ENCODE measurements at regions not wholly inside any gene's neighbourhood (a gene's known extent, or its start where the extent isn't known, plus 50 kb on each side); places are given as distances from the start of the nearest gene placed in this dataset.
"Not testable (repeated sequence)": the region's sequence is repeated elsewhere in the genome, so short reads cannot be mapped to it uniquely, and the experiment has no call there.

DNA sequence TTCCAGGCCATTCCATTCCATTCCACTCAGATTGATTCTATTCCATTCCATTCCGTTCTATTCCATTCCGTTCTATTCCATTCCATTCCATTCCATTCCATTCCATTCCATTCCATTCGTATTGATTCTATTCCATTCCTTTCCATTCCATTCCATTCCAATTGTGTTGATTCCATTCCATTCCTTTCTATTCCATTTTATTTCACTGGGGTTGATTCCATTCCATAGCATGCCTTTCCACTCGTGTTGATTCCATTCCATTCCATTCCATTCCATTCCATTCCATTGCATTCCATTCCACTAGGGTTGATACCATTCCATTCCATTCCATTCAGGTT, 1142.3 kb downstream of the RPIA start:
- no peak for DNase-seq (ENCODE audit: low read depth)

- no peak for DNase-seq (ENCODE audit: low read depth)
Measured at GRCh38 chr2:89834306-89834705, 1142.8 kb downstream of the RPIA start.

- not testable (repeated sequence) for DNase-seq (ENCODE audit: low read depth)
Measured at GRCh38 chr2:89836326-89836725, 1144.9 kb downstream of the RPIA start.

DNA sequence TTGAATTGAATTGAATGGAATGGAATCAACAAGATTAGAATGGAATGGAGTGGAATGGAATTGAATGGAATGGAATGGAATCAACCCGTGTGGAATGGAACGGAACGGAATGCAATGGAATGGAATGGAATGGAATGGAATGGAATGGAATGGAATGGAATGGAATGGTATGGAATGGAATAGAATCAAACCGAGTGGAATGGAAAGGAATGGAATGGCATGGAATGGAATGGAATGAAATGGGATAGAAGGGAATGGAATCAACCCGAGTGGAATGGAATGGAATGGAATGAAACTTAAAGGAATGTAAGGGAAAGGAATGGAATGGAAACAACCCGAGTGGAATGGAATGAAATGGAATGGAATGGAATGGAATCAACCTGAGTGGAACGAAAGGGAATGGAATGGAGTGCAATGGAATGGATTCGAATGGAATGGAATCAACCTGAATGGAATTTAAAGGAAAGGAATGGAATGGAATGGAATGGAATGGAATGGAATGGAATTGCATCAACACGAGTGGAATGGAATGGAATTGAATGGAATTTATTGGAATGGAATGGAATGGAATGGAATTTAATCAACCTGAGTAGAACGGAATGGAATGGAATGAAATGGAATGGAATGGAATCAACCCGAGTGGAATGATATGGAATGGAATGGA, 1146.6 kb downstream of the RPIA start:
- DNase-seq (ENCODE audit: low read depth), result no peak

DNA sequence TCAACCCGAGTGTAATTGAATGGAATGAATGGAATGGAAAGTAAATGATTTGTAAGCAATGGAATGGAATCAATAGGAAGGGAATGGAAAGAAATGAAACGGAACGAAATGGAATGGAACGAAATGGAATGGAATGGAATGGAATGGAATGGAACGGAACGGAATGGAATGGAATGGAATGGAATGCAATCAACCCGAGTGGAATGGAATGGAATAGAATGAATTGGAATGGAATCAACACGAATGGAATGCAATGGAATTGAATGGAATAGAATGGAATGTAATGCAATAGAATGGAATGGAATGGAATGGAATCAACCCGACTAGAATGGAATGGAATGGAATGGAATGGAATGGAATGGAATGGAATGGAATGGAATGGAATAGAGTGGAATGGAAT, 1148.7 kb downstream of the RPIA start:
- DNase-seq (ENCODE audit: low read depth), result not testable (repeated sequence)

DNA sequence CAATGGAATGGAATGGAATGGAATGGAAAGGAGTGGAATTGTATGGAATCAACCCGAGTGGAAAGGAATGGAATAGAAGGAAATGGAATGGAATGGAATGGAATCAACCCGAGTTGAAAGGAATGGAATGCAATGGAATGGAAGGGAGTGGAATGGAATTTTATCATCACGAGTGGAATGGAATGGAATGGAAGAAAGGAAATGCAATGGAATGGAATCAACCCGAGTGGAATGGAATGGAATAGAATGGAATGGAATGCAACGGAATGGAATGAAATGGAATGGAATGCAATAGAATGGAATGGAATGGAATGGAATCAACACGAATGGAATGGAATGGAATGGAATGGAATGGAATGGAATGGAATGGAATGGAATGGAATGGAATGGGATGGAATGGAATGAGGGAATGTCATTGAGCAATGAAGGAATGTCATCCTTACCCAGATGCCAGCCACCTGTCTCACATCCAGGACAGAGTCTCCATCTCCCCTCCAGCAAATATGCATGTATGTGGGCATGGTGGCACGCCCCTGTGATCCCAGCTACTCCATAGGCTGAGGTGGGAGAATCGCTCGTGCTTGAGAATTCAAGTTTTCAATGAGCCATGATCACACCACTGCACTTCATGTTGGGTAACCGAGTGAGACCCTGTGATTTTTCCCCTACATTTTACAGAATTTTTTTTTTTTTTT, 1149.5 kb downstream of the RPIA start:
- not testable (repeated sequence) for DNase-seq (ENCODE audit: low read depth)

DNA sequence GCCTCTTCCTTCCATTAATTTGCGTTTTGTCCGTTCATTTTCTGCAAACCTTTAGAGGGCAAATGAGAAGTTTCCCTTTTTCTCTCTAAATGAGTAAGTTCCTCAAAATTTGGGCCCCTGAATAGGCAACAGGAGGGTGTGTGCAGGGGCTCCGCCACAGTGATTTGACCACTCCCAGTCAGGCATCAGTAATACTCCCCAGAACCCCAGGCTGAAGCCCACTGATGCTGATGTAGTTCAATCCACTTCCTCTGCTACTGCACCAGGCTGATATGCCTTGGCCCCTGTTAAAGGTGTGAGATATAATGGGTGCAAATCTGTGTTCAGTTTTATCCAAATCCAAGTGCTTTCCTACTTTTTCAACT, 1150.0 kb downstream of the RPIA start:
- DNase-seq (ENCODE audit: low read depth), result no peak

- DNase-seq (ENCODE audit: low read depth), result no peak
Measured at GRCh38 chr2:89842180-89842908, 1150.9 kb downstream of the RPIA start.

DNA sequence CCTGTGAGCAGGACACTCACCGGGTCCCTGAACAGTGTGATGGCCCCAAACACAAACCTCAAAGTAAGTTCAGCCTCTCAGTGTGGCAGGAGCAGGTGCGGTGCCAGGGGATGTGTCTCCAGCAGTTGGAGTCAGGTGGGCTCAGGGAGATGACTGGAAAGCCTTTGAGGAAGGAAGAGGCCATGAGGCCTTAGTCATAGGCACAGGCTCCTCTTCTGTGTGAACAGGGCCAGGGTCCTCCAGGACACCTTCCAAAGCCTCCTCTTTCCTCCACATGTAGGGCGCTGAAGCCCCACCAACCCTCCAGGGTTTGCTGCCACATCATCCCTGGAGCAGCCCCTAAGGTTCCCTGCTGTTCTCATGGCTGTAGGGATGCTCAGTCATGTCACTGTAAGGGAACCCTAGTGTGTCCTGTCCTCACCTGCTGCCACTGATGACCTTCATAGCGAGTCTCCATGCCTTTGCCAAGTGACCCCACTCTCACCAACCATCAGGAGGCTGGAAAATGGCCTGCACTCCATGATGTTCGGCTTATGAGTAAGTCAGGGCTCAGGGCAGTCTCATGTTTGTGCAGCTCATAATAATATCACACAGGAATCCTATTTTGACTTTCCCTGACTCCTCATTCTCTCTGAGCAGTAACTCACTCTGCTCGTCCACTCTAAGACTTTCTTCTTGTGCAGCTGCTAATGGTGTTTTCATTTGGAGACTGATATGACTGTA, 1152.9 kb downstream of the RPIA start:
- no peak for DNase-seq (ENCODE audit: low read depth)

- no peak for DNase-seq (ENCODE audit: low read depth)
Measured at GRCh38 chr2:89845532-89845931, 1154.1 kb downstream of the RPIA start.

GRCh38 chr2:89848114-89848513, 1156.6 kb downstream of the RPIA start:
- DNase-seq (ENCODE audit: low read depth), result no peak

- DNase-seq (ENCODE audit: low read depth), result no peak
Measured at GRCh38 chr2:89848763-89849368, 1157.4 kb downstream of the RPIA start.

GRCh38 chr2:89849731-89850130, 1158.3 kb downstream of the RPIA start:
- DNase-seq (ENCODE audit: low read depth), result no peak

DNA sequence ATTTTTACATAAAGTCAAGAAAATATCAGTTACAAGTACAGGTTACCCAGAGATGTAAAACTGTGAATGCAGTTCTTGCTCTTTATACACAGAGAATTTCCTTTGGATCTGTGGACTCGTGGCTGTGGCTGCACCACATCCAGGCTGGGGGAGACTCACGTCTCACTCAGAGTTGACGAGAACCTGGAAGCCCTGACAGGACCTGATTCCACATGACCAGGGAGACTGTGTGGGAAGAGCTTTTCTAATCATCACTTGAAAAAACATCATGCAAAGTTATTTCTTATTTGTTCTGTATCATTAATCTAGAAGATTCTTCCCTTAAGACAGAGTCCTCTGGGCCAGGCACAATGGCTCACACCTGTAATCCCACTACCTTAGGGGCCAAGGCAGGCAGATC, 1159.0 kb downstream of the RPIA start:
- DNase-seq (ENCODE audit: low read depth), result no peak

- DNase-seq (ENCODE audit: low read depth), result no peak
Measured at GRCh38 chr2:89850881-89851582, 1159.6 kb downstream of the RPIA start.

- no peak for DNase-seq (ENCODE audit: low read depth)
Measured at GRCh38 chr2:89851583-89851905, 1160.1 kb downstream of the RPIA start.

- DNase-seq (ENCODE audit: low read depth), result not testable (repeated sequence)
Measured at GRCh38 chr2:89853427-89853826, 1162.0 kb downstream of the RPIA start.

- not testable (repeated sequence) for DNase-seq (ENCODE audit: low read depth)
Measured at GRCh38 chr2:89855752-89856151, 1164.3 kb downstream of the RPIA start.

DNA sequence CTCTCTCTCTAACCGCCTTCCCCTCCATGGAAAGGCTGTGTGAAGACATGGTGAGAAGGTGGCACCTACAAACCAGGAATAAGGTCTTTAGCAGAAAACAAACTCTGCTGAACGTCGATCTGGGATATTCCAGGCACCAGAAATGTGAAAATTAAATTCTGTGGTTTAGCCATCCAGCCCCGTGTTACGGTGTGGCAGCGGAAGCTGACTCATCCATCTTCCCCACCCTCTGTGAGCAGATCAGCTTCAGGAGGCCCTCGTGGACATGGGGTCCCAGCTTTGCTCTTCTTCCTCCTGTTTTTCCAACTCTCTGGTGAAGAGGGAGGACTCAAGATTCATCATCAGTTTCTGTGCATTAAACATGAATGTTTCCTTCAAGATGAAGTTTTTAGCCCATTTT, 1164.8 kb downstream of the RPIA start:
- DNase-seq (ENCODE audit: low read depth), result not testable (repeated sequence)

DNA sequence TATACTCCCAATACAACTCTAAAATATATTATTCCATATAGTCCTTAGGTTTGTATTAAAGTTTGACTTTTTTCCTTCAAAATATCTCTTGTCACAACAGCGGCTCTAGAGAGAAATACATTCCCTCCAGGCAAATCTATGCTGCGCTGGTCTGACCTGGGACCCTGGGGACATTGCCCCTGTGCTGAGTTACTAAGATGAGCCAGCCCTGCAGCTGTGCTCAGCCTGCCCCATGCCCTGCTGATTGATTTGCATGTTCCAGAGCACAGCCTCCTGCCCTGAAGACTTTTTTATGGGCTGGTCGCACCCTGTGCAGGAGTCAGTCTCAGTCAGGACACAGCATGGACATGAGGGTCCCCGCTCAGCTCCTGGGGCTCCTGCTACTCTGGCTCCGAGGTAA, 1170.7 kb downstream of the RPIA start:
- DNase-seq (ENCODE audit: low read depth), result not testable (repeated sequence)

- not testable (repeated sequence) for DNase-seq (ENCODE audit: low read depth)
Measured at GRCh38 chr2:89863209-89863608, 1171.7 kb downstream of the RPIA start.

Data from EH (cell line).